T-helper 2 cell treated with Interferon-gamma antibody and Interleukin-4, amounts not matched to agents 100 ng/mL and 5 ng/mL, for 36 hours (primary cell): ENCODE measurements at regions not wholly inside any gene's neighbourhood (a gene's known extent, or its start where the extent isn't known, plus 50 kb on each side); places are given as distances from the start of the nearest gene placed in this dataset.
"Not testable (repeated sequence)": the region's sequence is repeated elsewhere in the genome, so short reads cannot be mapped to it uniquely, and the experiment has no call there.

Source experiments
- intact Hi-C: fragments of 100-400 bp; cut with micrococcal nuclease; formaldehyde crosslinking; loops from one replicate; pipeline ENCODE4 v1.15.1; 2023

- intact Hi-C loops = not testable (repeated sequence)
These were observed 121.7 kb downstream of the ATP6V0E2 start for GRCh38 chr7:149995369-149996026.

GRCh38 chr7:150000780-150001599 lies 127.2 kb downstream of the ATP6V0E2 start:
- intact Hi-C loops = not testable (repeated sequence)

DNA sequence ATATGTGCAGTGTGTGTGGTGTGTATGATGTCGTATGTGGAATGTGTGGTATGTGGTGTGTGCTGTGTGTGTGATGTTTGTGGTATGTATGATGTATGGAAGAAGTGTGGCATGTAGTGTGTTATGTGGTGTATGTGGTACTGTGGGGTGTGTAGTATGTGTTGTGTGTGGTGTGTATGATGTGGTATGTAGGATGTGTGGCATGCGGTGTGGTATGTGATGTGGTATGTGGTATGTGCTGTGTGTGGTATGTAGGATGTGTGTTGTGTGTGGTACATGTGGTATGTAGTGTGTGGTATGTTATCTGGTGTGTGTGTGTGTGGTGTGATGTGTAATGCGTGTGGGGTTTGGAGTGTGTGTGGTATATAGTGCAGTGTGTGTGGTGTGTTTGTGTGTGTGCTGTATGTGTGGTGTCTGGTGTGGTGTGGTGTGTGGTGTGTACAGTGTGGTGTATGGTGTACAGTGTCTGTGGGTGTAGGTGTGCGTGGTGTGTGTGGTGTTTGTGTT lies 129.6 kb downstream of the ATP6V0E2 start:
- intact Hi-C loops = no loop called here

GRCh38 chr7:150003973-150004372 lies 130.2 kb downstream of the ATP6V0E2 start:
- intact Hi-C loops = not testable (repeated sequence)

DNA sequence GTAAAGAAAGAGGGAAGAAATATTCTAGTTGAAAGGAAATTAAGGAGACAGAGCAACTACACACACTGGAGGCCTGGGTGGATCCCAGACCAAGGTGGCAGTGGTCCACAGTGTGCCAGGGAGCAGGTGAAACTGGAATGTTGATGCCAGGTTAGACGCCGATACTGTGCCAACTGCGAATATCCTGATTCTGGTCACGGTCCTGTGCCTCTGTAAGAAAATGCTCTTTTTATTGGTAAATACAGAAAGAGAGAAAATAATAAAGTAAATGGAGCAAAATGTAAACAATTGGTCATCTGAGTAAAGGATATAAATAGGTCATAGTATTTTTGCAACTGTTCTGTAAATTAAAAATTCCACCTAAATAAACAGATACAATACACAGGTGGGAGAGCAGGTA lies 131.1 kb downstream of the ATP6V0E2 start:
- intact Hi-C loops = not testable (repeated sequence)

- intact Hi-C loops = not testable (repeated sequence)
These were observed 136.0 kb downstream of the ATP6V0E2 start for GRCh38 chr7:150009620-150010303.

DNA sequence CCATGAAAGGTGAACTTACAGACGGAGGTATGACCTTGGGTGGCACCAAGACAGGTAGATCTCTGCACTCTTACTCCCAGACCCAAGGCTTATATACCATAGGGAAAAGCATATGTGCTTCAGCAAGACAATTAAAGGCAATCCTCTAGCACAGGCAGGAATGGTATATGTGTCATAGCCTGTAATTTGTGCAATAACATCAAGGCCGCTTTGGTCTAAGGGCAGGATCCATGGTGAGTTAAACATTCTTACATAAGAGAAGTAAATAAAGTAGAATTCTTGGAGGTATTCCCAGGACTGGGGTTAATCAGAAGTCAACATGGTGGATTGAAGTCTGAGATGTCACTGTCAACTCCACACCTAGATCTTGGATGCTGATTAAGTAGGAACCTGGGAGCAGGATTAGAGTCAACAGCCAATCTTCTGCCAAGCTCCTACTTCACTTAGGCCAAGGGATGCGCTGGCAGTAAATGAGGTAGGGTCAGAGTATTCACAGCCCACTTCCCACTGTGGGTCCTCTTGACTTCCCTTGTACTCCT lies 143.0 kb downstream of the ATP6V0E2 start:
- intact Hi-C loops = not testable (repeated sequence)

- intact Hi-C loops = not testable (repeated sequence)
These were observed 146.4 kb downstream of the ATP6V0E2 start for GRCh38 chr7:150020210-150020609.

DNA sequence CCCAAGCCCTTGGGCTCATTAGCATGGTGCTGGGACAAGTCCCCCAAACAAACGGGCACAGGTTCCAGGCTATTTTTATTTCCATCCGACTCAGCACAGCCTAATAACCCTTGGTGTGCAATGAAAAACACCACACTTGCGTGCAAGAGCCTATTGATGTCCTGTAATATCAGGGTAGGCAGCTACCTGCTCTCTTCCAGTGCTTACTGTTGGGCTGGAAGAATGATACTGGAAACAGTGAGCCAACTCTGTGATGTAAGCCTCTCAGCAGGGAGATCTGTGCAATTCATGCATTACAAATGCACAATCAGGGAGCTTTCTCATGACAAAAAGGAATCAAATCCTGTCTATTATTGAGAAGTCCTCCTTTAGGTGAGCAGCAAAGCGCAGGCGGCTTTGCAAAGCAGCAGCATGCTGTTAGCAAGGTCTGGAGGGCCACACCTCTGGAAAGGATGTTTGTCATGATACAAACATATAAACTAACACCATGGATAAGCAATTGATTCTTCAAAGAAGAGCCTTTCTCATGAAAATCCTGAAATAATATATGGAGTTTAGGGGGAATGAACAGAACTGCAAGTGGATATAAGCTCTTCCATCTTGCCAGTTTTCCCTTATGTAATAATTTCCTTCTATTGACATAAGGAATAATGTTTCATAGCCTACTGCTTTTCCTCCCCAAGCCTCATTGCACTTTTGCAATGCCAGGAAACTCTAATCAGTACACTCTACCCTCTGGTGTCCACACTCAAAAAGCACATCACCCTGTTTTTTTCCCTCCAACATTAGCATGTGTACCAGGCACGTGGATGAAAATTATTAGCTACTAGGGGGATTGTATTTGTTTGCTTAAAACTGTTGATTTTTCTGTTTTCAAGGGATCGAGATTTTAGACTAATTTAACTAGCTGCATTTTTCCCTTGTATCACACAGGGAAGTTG lies 151.1 kb downstream of the ATP6V0E2 start:
- intact Hi-C loops = not testable (repeated sequence)

DNA sequence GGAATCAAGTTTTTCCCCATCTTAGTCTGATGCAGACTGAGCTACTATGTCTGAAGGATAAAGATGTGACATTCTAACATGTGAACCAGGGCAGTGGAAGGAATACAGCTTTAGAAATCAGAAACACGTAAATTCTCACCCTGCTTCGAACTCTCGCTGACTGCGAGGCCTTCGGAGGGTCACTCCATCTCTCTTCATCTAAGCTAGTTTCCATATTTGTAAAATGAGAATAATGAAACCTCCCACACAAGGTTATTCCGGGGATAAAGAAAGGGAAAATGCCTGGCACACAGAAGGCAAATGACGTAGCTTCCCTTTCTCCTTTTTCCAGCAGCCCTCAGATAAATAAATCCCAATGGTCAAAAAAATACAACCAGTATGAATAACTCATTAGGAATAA lies 152.0 kb downstream of the ATP6V0E2 start:
- intact Hi-C loops = not testable (repeated sequence)

GRCh38 chr7:150028344-150029012 lies 154.7 kb downstream of the ATP6V0E2 start:
- intact Hi-C loops = not testable (repeated sequence)

GRCh38 chr7:150029013-150029389 lies 155.2 kb downstream of the ATP6V0E2 start:
- intact Hi-C loops = not testable (repeated sequence)

- intact Hi-C loops = not testable (repeated sequence)
These were observed 158.0 kb downstream of the ATP6V0E2 start for GRCh38 chr7:150031733-150032132.

DNA sequence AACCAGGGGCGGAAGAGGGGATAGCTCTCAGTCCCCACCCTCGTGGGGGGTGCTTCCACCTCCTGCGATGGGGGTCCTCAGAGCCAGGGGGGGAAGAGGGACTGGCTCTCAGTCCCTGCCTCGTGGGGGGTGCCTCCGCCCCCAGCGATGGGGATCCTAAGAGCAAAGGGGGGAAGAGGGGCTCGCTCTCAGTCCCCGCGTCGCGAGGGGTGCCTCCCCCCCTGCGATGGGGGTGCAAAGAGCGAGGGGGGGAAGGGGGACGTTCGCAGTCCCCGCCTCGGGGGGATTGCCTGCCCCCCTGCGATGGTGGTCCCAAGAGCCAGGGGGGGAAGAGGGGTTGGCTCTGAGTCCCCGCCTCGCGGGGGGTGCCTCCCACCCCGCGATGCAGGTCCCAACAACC lies 159.9 kb downstream of the ATP6V0E2 start:
- intact Hi-C loops = not testable (repeated sequence)

DNA sequence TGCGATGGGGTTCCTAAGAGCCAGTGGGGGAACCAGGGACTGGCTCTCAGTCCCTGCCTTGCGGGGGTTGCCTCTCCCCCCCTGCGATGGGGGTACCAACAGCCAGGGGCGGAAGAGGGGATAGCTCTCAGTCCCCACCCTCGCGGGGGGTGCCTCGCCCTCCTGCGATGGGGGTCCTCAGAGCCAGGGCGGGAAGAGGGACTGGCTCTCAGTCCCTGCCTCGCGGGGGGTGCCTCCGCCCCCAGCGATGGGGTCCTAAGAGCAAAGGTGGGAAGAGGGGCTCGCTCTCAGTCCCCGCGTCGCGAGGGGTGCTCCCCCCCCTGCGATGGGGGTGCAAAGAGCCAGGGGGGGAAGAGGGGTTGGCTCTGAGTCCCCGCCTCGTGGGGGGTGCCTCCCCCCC lies 162.0 kb downstream of the ATP6V0E2 start:
- intact Hi-C loops = not testable (repeated sequence)

GRCh38 chr7:150039061-150039460 lies 165.3 kb downstream of the ATP6V0E2 start:
- intact Hi-C loops = not testable (repeated sequence)

DNA sequence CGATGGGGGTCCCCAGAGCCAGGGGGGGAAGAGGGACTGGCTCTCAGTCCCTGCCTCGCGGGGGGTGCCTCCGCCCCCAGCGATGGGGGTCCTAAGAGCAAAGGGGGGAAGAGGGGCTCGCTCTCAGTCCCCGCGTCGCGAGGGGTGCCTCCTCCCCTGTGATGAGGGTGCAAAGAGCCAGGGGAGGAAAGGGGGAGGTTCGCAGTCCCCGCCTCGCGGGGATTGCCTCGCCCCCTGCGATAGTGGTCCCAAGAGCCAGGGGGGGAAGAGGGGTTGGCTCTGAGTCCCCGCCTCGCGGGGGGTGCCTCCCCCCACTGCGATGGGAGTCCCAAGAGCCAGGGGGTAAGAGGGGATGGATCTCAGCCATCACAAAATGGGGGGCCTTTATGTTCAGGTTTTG lies 168.5 kb downstream of the ATP6V0E2 start:
- intact Hi-C loops = not testable (repeated sequence)

DNA sequence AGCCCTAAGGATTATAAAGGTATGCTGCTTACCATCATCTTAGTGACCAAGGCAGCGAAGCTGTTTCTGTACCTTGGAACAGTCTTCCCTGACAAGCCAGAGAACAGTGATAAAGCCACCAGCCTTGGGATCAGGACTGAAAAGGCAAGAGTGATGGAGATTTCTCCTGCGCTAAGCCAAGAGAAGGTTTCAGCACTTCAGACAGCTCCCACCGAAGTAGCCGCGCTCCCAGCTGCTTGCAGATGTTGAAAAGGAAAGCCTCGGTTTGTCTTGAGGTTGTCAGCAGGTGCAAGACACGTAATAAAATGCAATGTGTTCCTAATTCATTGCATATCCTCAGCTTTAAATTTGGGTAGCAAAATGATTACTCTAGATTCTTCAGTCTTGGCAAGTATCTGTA lies 171.0 kb downstream of the ATP6V0E2 start:
- intact Hi-C loops = loop anchor here (5.0 kb wide), 1 partner anchor 162 kb away; no protein-coding TSS in a partner anchor

DNA sequence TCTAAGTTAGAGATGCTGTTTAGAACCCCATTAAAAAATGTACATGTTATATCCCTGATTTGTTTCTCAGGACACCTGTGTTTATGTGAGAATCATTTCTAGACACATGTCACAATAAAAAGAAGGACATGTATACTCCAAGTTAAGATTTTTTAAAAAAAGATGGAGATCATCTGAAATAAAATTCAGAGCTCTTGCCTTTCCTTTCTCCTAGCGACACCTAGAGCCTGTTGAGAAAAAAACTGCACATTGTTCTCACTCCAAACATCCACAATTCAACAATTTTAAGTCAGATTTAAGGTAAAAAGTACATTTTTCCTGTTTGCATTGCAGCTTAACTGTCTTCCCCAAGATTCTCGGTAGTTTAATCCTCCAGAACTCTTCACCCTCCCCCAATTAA lies 171.8 kb downstream of the ATP6V0E2 start:
- intact Hi-C loops = loop anchor here (5.0 kb wide), 1 partner anchor 163 kb away; no protein-coding TSS in a partner anchor
